ENCODE measurements at regions not wholly inside any gene's neighbourhood (a gene's known extent, or its start where the extent isn't known, plus 50 kb on each side); places are given as distances from the start of the nearest gene placed in this dataset.
"Not testable (repeated sequence)": the region's sequence is repeated elsewhere in the genome, so short reads cannot be mapped to it uniquely, and the experiment has no call there.

DNA sequence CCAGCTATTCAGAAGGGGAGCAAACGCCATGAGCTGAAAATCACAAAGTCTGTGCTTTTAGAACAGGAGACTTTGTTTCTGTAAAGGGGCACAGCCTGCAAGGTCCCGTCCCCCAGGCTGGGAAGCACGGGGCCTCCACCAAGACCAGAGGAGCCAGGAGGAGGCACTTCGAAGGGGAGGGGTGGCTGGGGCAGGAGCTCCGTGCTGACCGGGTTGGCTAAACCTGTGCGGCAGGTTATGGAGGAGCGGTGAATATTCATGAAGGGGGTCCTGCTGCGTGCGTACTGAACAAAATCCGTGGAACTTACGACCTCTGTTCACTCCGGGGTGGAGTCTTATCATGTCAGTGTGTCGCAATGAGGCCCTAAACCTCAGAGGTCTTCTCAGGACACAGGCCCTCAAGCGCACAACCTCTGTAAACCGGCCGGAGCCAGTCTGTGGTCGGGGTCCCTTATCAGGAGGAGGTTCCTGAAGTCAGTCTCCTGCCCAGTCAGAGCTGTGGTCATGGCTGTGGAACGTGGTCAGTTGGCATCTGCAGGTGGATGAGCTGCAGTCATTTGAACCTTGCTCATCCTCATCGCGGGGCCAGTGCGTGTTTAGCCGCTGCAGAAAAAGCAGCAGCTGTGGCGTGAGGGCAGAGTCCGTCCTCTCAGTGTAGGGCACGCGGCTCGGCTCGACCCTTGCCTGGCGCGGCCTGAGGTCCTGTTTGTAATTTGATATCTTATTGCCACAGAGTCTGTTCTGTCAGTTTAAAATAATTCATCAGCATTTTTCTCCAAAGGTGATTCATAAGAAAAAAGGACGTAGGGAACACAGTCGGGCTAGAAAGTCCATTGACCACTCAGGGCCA is 5507.7 kb upstream of the TPTE start:
- DNase-seq: not testable (repeated sequence)

DNA sequence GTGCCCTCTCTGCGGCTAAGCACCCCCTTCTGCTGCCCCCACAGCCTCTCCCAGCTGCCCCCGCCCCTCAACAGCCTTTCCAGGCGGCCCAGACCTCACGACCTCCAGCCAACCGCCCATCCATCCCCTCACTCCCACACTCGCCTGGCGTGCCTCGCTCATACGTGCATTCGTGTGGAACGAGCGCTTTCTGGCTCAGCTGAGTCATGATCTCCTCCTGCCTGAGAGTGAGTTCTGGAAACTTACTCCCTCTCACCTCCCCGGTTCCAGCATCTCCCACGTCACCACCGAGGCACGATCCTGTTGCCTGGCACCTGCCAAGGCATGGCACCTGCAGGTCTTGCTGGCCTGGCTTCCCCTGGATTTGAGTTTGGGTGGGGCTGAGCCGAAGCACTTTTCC is 5506.2 kb upstream of the TPTE start:
- not testable (repeated sequence) for DNase-seq

DNA sequence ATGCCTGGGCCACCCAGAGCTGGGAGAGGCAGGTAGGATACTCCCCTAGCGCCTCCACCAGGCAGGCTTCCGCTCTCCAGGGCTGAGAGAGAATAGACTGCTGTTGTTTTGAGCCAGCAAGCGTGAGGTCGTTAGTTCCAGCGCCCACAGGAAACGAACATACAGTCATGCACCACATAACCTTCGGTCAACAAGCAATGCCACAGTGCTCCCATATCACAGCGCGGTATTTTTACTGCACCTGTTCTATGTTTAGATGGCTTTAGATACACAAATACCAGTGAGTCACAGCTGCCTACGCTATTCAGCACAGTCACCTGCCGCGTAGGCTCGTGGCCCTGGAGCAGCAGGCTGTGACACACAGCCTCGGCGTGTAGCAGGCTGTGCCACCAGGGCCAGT is 5502.3 kb upstream of the TPTE start:
- not testable (repeated sequence) for DNase-seq

DNA sequence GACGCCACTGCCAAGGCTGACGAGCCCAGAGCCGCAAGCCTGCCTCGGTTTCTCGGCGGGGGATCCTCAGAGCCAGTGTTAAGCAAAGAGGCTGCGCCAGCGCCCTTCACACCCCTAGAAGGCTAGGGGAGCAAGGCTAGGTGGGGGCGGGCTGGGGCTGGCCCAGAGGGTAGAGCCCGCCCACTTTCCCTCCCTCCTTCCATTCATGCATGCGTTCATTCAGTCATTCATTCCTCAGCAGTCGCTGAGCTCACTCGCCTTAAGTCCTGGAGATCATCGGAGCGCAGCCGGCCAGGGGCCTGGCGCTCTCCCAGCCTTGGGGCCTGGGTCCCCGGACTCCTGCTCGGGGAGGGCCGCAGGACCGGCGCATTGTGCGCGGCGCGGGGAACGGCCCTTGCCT is 5499.6 kb upstream of the TPTE start:
- DNase-seq: not testable (repeated sequence)

DNA sequence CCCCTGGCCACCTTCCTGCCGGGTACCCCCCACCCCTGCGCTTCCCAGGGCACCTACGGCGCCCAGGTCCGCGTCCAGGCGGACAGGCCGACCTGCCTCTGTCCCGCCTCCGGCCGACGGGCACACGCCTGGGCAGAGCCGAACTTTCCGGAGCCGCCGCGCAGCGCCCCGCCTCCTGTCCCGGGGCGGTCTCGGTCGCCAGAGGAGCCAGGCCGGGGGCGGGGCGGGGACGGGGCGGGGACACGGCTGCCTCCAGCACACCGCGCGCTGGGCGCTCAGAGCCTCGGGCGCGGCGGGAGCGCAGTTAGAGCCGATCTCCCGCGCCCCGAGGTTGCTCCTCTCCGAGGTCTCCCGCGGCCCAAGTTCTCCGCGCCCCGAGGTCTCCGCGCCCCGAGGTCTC is 5499.1 kb upstream of the TPTE start:
- not testable (repeated sequence) for DNase-seq

DNA sequence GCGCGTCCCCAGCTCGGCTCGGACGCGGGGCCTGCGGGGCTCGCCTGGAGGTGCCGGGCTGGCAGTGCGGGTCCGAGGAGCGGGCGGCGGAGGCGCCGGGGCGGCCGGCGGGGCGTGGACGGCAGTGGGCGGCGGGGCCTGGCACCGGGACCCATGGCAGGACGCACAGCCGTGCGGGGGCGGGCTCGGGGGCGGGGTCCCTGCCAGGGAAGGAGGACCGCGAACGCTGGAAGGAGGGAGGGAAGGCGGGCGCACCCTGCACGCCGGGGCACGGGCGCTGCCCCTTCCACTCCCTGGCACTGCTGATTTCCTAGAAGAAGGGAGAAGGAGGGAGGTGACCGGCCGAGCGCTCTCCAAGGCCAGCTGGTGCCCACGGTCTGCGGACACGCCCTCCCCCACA is 5498.6 kb upstream of the TPTE start:
- DNase-seq: not testable (repeated sequence)

DNA sequence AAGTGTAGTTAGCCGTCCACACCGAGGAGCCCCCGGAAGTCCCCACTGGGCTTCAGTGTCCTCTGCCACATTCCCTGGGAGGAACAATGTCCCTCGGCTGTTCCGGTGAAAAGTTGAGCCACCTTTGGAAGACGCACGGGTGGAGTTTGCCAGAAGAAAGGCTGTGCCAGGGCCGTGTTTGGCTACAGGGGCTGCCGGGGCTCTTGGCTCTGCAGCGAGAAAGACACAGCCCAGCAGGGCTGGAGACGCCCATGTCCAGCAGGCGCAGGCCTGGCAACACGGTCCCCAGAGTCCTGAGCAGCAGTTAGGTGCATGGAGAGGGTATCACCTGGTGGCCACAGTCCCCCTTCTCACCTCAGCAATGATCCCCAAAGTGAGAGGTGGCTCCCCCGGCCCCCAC is 5486.2 kb upstream of the TPTE start:
- DNase-seq: not testable (repeated sequence)

DNA sequence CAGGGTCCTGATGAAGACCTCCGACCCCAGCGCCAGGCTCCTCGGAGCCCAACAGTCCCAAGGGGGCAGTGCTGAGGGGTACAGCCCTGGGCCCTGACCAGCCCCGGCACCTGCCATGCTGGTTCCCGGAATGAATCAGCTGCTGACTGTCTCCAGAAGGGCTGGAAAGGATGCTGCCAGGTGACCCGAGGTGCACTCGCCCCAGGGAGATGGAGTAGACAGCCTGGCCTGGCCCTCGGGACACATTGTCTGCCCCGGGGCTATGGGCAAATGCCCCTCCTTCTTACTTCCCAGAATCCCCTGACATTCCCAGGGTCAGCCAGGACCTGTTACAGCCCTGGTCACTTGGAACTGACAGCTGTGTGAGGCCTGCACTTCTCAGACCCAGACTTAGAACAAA is 5485.8 kb upstream of the TPTE start:
- not testable (repeated sequence) for DNase-seq

DNA sequence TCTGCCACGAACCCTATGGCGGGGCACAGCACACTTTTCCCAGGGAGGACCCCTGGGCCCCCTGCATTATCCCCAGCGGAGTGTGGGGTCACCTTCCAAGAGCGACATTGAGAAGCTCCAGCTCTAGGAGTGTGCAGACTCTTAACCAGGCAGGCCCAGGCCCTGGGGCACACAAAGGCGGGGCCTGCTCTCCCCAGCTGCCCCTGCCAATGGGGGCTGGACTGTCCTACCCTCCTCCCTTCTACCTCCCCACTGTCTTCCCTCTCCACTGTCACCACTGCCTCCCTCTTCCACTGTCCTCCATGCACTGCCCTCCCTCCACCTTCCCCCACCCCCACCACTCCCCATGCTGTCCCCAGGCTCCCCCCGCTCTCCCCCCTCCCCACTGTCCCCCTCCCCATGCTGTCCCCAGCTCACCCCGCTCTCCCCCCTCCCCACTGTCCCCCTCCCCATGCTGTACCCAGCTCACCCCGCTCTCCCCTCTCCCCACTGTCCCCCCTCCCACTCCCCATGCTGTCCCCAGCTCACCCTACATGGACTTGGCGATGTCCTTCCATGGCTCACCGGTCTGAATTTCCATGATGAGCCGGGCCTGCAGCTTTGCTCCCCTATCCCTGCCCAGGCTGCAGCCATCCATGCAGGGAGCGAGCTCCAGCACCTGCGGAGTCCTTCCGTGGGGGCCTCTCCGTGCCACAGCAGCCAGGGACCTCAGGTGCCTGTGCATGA is 5483.6 kb upstream of the TPTE start:
- not testable (repeated sequence) for DNase-seq

DNA sequence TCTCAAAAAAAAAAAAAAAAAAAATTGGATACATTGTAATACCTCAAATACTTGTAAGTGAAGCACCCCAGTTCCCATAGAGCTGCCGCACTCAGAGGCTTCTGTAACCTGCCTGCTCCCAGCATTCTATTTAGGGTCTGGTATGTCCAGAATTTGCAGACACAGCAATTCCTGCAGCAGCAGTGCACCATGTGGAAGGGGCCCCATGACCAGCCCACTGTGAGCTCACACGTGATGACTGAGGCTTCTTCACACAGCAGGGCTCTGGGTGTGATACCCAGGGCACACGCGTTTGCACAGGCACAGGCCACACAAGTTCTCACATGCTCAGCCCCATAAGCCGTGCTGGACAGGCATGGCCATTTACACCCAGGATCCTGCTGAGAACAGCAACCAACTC is 5481.5 kb upstream of the TPTE start:
- DNase-seq: not testable (repeated sequence)

DNA sequence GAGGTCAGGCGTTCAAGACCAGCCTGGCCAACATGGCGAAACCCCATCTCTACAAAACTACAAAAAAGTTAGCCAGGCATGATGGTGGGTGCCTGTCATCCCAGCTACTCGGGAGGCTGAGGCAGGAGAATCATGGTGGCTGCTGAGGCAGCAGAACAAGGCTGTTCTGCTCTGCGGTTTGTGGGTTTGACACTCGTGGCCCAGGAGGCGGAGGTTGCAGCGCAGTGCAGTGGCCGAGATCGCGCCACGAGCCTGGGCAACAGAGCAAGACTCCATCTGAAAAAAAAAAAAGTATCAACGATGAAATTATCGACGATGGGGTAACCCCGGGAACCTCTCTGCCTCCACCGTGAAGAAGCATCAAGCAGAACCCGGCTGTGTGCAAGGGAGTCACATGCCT is 5478.8 kb upstream of the TPTE start:
- not testable (repeated sequence) for DNase-seq

DNA sequence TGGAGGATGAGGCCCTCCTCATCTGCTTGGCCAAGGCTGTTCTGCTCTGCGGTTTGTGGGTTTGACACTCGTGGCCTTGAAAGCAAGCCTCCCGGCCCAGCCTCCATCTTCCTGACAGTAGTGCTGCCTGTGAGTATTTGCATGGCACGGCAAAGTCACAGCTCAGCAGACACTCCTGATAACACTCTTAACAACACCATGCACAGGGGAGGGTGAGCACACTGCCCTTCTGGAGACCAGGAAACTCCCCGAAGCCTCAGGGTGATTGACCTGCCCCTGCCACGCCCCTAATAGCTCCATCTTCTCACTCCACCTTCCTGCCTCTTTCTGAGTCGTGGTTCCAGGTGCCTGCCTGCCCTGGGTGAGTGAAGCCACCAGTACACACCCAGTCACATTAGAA is 5476.6 kb upstream of the TPTE start:
- not testable (repeated sequence) for DNase-seq

DNA sequence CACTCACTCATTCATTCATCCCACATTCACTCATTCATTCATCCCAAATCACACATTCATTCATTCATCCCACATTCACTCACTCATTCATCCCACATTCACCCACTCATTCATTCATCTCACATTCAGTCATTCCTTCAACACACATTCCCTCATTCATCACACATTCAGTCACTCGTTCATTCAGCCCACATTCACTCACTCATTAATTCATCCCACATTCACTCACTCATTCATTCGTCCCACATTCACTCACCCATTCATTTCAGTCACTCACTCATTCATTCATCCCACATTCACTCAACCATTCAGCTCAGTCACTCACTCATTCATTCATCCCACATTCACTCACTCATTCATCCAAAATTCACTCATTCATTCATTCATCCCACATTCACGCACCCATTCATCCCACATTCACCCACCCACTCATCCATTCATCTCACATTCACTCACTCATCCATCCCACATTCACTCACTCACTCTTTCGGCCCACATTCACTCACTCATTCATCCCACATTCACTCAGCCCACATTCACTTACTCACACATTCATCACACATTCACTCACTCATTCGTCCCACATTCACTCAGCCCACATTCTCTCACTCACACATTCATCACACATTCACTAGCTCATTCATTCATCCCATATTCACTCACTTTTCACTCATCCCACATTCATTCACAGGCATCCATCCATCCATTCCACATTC is 5469.9 kb upstream of the TPTE start:
- DNase-seq: not testable (repeated sequence)

DNA sequence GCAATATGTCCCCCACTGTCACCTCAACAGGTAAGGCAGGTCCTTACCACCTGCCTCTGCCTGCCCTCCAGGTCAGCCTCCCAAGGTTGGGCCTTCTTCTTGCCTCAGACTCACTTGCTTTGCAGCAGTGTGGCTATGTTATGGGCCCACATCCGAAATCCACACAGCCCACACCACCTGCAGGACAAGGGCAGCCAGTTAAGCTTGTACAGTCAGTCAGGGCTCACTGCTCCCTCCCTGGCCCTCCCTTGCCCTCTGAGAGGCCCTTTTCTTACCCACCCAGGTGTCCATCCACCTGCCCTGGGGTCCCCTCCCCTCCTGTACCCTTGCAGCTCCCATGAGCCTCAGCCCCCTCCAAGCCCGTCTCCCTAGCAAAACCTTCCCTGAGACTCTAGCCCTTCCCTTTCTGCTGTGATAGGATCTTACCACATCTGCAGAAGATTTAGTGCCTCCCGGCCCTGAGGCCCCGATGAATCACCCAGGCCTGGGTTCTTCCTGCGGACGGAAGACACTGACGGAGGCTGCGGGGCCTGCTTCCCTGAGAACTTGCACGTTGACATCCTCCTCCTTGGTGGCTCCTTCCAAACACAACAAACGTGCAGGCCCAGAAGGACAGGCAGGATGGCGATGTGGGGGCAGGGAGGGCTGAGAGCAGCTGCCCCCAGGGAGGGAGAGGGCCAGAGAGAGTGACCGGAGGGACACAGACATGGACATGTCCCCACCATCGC is 5466.2 kb upstream of the TPTE start:
- not testable (repeated sequence) for DNase-seq

DNA sequence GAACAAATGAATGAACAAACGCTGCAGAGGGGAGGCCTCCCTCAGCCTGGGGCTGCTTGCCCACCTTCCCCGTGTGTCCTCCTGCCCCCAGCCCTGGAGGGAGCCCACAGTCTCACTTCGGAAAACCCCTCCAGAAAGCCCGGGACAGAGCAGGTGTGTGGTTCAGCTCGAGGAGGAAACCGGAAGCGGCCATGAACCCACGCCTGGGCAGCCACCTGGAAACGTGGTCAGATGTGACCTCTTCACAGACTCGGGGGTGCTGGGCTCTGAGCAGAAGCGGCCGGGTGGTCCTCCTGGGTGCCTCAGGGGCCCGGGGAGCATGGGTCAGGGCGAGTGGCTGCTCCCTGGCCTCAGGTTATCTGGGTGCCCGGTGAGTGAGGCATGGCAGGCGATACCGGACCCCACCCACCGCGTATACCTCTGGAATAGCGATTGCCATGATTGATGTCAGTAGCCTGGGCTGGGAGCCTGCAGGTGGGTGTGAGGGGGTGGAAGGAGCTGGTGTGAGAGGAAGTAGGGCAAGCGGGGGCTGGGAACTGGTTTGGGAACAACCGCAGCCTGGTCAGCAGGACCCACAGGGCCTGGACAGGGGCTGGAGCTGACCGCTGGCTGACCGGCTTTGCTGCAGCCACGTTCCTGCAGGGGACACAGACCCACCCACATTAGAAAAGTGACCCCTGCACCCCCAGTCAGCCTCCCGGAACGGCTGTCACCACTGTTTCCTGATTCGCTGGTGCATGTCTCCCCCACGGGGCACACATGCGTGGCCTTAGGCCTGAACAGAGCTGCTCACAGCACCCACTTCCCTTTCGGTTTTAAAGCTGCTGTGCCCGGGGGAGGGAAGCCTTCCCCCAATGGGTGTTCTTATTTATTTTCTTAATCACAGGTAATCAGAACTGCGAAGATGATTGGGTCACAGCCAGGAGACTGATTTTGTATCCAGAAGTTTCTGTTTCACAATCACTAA is 5465.1 kb upstream of the TPTE start:
- DNase-seq: not testable (repeated sequence)

DNA sequence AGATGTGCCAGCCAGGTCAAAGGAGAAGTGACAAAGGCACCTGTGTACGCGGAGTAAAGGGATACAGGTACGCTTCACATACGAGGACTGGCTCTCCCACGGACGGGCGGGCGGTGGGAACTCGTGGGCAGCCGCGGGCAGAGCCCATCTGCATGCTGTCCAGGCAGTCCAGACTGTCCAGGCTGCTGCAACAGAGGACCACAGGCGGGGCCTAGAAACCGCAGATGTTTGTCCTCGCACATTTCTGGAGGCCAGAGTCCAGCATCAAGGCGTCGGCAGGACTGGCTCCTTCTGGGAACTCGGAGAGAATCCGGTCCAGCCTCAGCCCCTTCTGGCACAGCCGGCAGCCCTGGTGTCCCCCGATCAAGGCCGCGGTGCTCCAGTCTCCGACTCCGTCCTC is 5464.3 kb upstream of the TPTE start:
- not testable (repeated sequence) for DNase-seq

DNA sequence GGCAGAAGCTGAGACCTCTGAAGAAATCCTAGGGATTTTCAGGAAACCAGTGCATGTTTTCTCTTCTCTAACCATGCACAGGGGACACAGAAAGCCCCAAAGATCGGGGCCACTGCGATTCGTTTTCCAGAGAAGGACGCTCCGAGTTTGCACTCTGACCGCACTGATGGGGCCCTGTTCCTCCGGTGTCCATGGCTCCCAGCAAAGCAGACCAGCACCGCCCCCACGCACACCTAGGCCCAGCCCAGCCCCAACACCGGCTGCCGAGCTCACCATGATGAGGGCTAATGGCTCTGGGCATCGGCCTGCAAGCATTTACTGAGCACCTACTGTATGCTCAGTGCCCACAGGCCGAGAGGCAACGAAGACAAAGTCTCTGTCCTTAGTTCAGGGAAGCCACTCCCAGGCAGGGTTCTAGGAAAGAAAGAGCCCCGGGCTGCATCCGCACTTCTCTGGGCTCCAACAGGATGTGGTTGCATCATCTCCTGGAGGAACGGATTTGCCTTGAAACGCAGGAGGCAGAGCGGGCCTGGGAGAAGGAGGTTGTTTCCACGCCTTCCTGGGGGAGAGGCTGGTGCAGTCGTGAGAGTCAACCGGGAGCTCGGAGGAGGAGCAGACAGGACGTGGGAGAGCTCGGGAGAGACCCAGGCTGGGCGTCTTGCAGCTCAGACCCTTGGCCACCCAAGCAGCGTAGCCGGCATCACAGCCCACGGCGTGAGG is 5460.9 kb upstream of the TPTE start:
- DNase-seq: not testable (repeated sequence)

DNA sequence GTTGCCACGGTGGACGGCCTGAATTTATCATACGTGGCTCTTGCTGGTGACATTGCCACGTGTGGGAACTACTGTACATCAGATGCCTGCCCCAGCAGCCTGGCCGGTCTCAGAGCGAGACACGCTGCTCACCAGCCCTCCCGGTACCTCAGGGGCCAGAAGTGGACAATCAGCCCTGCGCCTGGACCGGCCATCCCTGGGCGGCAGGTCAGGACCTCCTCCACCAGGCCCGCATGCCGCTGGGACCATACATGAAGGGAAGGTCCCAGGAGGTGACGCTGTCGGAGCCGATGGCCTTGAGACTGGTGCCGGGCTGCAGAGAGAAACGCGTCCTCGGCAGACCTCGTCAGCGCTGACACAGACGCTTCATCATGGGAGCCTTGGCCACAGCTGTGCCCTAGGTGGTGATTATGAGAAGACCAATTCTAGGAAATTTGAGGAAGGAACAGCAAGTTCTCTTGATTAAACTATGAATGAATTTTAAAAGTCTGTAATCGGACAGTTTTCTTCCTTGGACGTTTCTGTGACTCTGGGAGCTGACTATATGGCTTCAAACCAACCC is 5456.7 kb upstream of the TPTE start:
- not testable (repeated sequence) for DNase-seq

DNA sequence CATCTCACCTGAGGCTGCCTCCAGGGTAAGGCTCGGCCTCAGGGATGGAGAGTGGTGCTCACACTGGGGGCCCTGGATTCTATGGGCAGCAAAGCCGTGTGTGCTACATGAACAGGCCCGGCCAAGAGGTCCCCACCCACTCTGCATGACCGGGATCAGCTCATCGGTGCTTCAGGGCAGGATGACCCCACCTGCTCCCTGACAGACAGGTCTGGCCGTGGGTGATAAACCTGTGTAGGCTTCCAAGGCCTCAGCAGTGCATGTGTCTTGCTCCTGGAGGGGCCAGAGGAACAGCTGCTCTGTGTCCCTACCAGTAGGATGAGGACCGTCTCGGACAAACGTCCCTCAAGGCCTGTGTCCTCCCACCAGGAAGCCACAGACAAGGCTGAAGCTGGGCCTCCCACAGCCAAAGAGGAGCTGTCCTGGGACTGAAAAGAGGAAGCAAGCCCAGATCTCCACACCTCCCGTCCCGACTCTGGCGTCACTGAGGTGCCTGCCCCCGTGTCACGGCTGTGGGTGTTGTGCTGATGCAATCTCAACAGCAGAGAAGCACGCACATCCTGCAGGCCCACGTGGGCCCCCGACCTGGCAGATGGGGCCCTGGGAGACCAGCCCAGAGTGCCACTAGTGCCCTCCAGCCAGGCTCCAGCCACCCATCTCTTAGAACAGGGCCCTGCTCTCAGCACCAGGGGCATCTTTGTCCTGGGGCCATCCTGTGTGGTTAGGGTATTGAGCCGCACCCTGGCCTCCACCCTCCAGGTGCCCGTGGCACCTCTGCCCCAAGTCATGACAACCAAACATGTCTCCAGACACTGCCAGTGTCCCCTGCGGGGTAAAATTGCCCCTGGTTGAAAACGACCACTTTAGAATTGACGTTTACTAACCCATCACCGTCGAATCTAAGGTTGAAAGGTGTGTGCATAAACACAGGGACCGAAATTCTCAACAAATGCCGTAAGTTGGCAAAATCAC is 5455.9 kb upstream of the TPTE start:
- peak; percentile 0 for DNase-seq

Data from tongue (tissue), 1 donor.